GM12878 (cell line): ENCODE measurements at regions not wholly inside any gene's neighbourhood (a gene's known extent, or its start where the extent isn't known, plus 50 kb on each side); places are given as distances from the start of the nearest gene placed in this dataset.

ENCODE experiments used
- CBX3 ChIP-seq: fragments of 200-600 bp; sonication (generic); IDR thresholded peaks from 2 replicates; pipeline ENCODE4 v1.6.1; 2016; ENCODE audit warnings: low read depth, borderline replicate concordance
- CTCF ChIP-seq, 3 experiments: IDR thresholded peaks in 2 of 3; conservative IDR thresholded peaks in 1 of 3; 2 replicates each; pipeline ENCODE4 v1.5.1; 2011; ENCODE audit warnings: low read depth in 3 of 3, low read length in 3 of 3, mild to moderate bottlenecking in 3 of 3, control low read depth in 2 of 3, moderate library complexity in 2 of 3, inconsistent platforms in 1 of 3, mixed read lengths in 1 of 3; ENCODE audit not compliant: control insufficient read depth in 2 of 3, insufficient read depth in 1 of 3; ENCODE audit errors: extremely low read depth in 1 of 3
- E2F4 ChIP-seq: IDR thresholded peaks from 2 replicates; pipeline ENCODE4 v1.6.1; 2012; ENCODE audit warnings: low read depth, low read length, improper control_type of control experiment
- EP300 ChIP-seq, 2 experiments: fragments of 150-350 bp in 1 of 2; IDR thresholded peaks; 2 replicates each; pipeline ENCODE4 v1.6.1; 2011 to 2012; ENCODE audit warnings: low read depth in 2 of 2, low read length in 2 of 2, borderline replicate concordance in 1 of 2, improper control_type of control experiment in 1 of 2, inconsistent platforms in 1 of 2; ENCODE audit not compliant: control insufficient read depth in 1 of 2
- POLR2AphosphoS5 ChIP-seq: IDR thresholded peaks from 2 replicates; pipeline ENCODE4 v1.6.1; 2011; ENCODE audit warnings: mild to moderate bottlenecking, low read length, inconsistent platforms
- RCOR1 ChIP-seq: conservative IDR thresholded peaks from 2 replicates; pipeline ENCODE4 v1.6.1; 2012; ENCODE audit warnings: low read depth, low read length, improper control_type of control experiment
- REST ChIP-seq: IDR thresholded peaks from 2 replicates; pipeline ENCODE4 v1.6.1; 2012; ENCODE audit warnings: mild to moderate bottlenecking, low read depth, low read length
- SIN3A ChIP-seq: IDR thresholded peaks from 2 replicates; pipeline ENCODE4 v1.6.1; 2012; ENCODE audit warnings: low read depth, low read length, improper control_type of control experiment
- SMC3 ChIP-seq: IDR thresholded peaks from 2 replicates; pipeline ENCODE4 v1.6.1; 2011; ENCODE audit warnings: low read length, improper control_type of control experiment, borderline replicate concordance
- SP1 ChIP-seq: IDR thresholded peaks from one replicate; pipeline ENCODE4 v1.6.1; 2011; ENCODE audit warnings: low read depth, low read length
- TAF1 ChIP-seq: IDR thresholded peaks from 2 replicates; pipeline ENCODE4 v1.6.1; 2011; ENCODE audit warnings: mild to moderate bottlenecking, low read depth, low read length, borderline replicate concordance
- TCF7 ChIP-seq: IDR thresholded peaks from 2 replicates; pipeline ENCODE4 v1.6.1; 2014; ENCODE audit warnings: antibody characterized with exemption, borderline replicate concordance
- USF2 ChIP-seq: IDR thresholded peaks from 2 replicates; pipeline ENCODE4 v1.6.1; 2011; ENCODE audit warnings: low read depth, low read length, improper control_type of control experiment, borderline replicate concordance

- TF ChIP-seq EP300 (IDR thresholded peaks at IDR 0.05; ENCODE audit: borderline replicate concordance in 1 of 2, control insufficient read depth in 1 of 2, low read depth in 2 of 2, low read length in 2 of 2) (no peak), RCOR1 (no peak), SIN3A (no peak), POLR2AphosphoS5 (no peak), REST (no peak), TCF7 (no peak), E2F4 (no peak), TAF1 (no peak), USF2 (no peak), CBX3 (no peak), SMC3 (no peak), SP1 (no peak), CTCF (IDR thresholded peaks at IDR 0.05 in 2 of 3, conservative IDR thresholded peaks at IDR 0.05 in 1 of 3; ENCODE audit: control insufficient read depth in 2 of 3, extremely low read depth in 1 of 3, insufficient read depth in 1 of 3, low read depth in 3 of 3, low read length in 3 of 3) (no peak)
Measured at GRCh38 chr10:128614802-128615553, 488.8 kb upstream of the MKI67 start.
